Activated B cell treated with CpG ODN at 0.5 μM for 24 hours (primary cell): ENCODE measurements at regions not wholly inside any gene's neighbourhood (a gene's known extent, or its start where the extent isn't known, plus 50 kb on each side); places are given as distances from the start of the nearest gene placed in this dataset.

Experiments
- ATAC-seq: fragments of 200-7000 bp; cut with Tn5 transposase; one replicate; pipeline ENCODE4 v1.10.0; 2021; ENCODE audit warnings: low read depth, mild to moderate bottlenecking, moderate library complexity
- CTCF ChIA-PET: fragments of 350-600 bp; sonication (Branson Sonifier 250); formaldehyde crosslinking; loops from one replicate; lab custom pipeline; 2021; ENCODE audit warnings: antibody characterized with exemption; lab: Charles Lee
- POLR2A ChIA-PET: fragments of 350-600 bp; sonication (Branson Sonifier 250); formaldehyde crosslinking; loops from one replicate; lab custom pipeline; 2021; ENCODE audit warnings: antibody characterized with exemption; lab: Charles Lee
- DNase-seq: peaks from one replicate; pipeline ENCODE4 v3.0.0; 2022
- H3K27ac Mint-ChIP-seq: one replicate; pipeline ENCODE4 v1.8.0; 2020; ENCODE audit warnings: mixed read lengths
- H3K27me3 Mint-ChIP-seq: one replicate; pipeline ENCODE4 v1.8.0; 2021; ENCODE audit warnings: mixed read lengths
- H3K36me3 Mint-ChIP-seq: one replicate; pipeline ENCODE4 v1.8.0; 2021; ENCODE audit warnings: low read depth, mixed read lengths
- H3K4me1 Mint-ChIP-seq: one replicate; pipeline ENCODE4 v1.8.0; 2021; ENCODE audit warnings: mixed read lengths
- H3K4me3 Mint-ChIP-seq: one replicate; pipeline ENCODE4 v1.8.0; 2020; ENCODE audit warnings: mild to moderate bottlenecking, mixed read lengths
- H3K9me3 Mint-ChIP-seq: one replicate; pipeline ENCODE4 v1.8.0; 2020; ENCODE audit warnings: mixed read lengths
- intact Hi-C: fragments of 100-400 bp; cut with micrococcal nuclease; formaldehyde crosslinking; loops from one replicate; pipeline ENCODE4 v1.15.1; 2024
- TF ChIP-seq, protein P1 (sequence below): fragments of 200-600 bp; IDR thresholded peaks from one replicate; pipeline ENCODE4 v1.8.0; 2022; ENCODE audit warnings: antibody characterized with exemption, mild to moderate bottlenecking

DNA sequence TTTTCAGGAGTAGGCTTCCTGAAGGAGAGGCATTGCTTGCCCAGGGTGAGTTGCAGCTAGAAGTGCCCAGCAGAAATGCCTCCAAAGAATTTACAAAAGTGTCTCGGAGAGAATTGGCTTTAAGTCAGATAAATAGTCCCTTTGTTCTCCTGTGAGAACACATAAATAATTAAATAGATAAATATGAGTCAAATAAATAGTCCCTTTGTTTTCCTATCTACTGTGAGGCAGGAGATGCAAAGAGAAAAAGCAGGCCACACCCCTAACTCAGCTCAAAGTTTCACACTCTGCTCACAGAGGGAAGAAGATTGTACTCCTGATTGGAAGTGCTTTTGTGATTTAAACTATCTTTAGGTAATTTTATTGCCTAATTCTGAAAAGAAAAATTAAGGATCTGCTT, 180.7 kb upstream of the PRSS16 start:
- TF ChIP-seq, protein P1, sequence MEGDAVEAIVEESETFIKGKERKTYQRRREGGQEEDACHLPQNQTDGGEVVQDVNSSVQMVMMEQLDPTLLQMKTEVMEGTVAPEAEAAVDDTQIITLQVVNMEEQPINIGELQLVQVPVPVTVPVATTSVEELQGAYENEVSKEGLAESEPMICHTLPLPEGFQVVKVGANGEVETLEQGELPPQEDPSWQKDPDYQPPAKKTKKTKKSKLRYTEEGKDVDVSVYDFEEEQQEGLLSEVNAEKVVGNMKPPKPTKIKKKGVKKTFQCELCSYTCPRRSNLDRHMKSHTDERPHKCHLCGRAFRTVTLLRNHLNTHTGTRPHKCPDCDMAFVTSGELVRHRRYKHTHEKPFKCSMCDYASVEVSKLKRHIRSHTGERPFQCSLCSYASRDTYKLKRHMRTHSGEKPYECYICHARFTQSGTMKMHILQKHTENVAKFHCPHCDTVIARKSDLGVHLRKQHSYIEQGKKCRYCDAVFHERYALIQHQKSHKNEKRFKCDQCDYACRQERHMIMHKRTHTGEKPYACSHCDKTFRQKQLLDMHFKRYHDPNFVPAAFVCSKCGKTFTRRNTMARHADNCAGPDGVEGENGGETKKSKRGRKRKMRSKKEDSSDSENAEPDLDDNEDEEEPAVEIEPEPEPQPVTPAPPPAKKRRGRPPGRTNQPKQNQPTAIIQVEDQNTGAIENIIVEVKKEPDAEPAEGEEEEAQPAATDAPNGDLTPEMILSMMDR: no peak
- no peaks in the 10 kb centered on the region for H3K9me3 Mint-ChIP-seq
- POLR2A ChIA-PET: interaction anchor here (0.6 kb wide), 1 partner anchor 137 kb away, joined by 6 read pairs; no protein-coding TSS in a partner anchor
- ATAC-seq: no peak
- no peak overlapping the region for H3K27ac Mint-ChIP-seq
- CTCF ChIA-PET: no interaction called here
- intact Hi-C loops: no loop called here
- no peaks in the 10 kb centered on the region for H3K4me1 Mint-ChIP-seq
- H3K27me3 Mint-ChIP-seq: peaks cover 22% of the 10 kb centered on the region
- no peaks in the 10 kb centered on the region for H3K36me3 Mint-ChIP-seq
- H3K4me3 Mint-ChIP-seq: no peak overlapping the region
- no peak for DNase-seq

DNA sequence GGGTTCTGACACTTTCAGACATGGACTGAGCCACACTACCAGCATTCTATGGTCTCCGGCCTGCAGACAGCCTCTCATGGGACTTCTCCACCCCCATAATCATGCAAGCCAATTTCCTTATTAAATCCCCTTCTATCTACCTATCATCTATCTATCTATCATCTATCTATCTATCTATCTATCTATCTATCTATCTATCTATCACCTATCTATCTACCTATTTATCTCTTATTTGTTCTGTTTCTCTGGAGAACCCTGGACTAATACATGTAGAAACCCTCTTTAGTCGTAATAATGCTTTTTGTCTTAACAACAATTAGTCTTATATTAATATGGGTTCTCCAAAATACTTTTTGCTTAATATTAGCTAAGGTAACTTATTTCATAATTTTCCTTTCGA, 174.1 kb upstream of the PRSS16 start:
- Mint-ChIP-seq H3K9me3 (no peaks in the 10 kb centered on the region), H3K36me3 (no peaks in the 10 kb centered on the region), H3K27ac (no peak overlapping the region), H3K4me1 (peaks cover under 1% of the 10 kb centered on the region), H3K4me3 (no peak overlapping the region), H3K27me3 (peaks cover 39% of the 10 kb centered on the region)
- TF ChIP-seq, protein P1: no peak
- ChIA-PET POLR2A (no interaction called here), CTCF (no interaction called here)
- ATAC-seq (no peak), DNase-seq (no peak)
- intact Hi-C loops: no loop called here

DNA sequence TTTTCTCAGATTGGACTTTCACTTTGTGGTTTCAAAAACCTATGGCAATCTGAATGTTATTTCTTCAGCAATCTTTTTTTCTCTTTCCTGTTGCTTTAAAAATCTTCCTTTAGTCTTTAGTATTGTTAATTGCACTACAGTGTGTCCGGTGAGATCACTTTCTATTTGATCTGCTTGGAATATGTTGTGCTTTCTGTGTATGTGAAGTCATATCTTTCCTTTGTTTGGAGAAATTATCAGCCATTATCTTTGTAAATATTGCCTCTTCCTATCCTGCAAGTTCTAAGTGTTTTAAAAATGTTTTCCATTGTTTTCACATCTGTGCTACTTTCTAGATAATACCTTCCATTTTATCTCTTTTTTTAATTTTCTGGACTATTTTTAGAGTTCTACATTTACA, 171.4 kb upstream of the PRSS16 start:
- no peaks in the 10 kb centered on the region for H3K36me3 Mint-ChIP-seq
- CTCF ChIA-PET: no interaction called here
- TF ChIP-seq, protein P1: no peak
- no peaks in the 10 kb centered on the region for H3K9me3 Mint-ChIP-seq
- intact Hi-C loops: no loop called here
- H3K27ac Mint-ChIP-seq: no peak overlapping the region
- POLR2A ChIA-PET: no interaction called here
- peaks cover 6% of the 10 kb centered on the region for H3K4me1 Mint-ChIP-seq
- peaks cover 37% of the 10 kb centered on the region for H3K27me3 Mint-ChIP-seq
- DNase-seq (no peak), ATAC-seq (no peak)
- no peak overlapping the region for H3K4me3 Mint-ChIP-seq

DNA sequence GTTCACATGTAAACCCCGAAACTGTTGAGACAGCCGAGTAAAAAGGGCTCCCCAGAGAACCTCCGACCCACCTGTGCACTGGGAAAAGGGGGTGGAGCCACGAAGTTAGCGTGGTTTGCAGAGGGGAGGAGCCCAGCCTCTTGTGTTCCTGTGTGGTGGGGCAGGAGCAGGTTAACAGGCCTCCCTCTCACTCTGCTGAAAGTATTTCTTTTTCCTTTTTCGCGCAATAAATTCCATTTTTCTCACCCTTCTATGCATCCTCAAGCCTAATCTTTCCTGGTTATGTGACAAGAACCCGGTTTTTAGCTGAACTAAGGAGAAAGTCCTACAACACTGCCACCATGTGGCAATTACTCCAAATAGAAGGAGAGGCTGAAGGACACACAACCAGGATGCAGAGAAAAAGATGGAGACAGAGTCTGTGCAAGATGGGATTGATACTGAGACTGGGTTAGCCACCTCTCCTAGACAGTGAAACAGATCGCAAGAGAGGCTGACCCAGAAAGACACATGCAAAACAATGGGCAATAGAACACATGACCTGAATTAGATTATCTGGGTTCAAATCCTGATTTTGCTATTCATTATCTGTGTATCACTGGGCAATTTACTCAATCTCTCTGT, 168.7 kb upstream of the PRSS16 start:
- H3K27me3 Mint-ChIP-seq: peaks cover 46% of the 10 kb centered on the region
- POLR2A ChIA-PET: no interaction called here
- no peak for DNase-seq

DNA sequence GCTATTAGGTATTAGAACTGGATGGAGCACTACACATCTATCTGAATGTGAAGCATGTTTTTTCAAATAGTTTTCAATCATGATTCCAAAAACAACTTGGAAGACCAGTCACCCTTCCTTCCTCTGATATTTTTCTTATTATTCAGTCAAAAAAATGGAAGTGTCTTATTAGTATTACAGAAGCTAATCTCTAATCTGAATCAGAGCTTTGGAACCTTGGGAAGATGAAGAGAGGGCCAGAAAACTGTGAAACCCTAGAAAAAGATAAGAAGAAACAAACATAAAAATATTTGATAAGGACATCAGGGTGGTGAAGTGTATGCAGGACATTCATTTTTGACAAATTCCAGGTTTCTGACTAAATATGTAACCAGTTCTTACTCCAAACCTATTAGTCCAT, 166.3 kb upstream of the PRSS16 start:
- H3K4me1 Mint-ChIP-seq: peaks cover 6% of the 10 kb centered on the region
- ATAC-seq: no peak
- peaks cover 47% of the 10 kb centered on the region for H3K27me3 Mint-ChIP-seq
- no peaks in the 10 kb centered on the region for H3K36me3 Mint-ChIP-seq
- ChIA-PET POLR2A (interaction anchor here (0.5 kb wide), 2 partner anchors 70 to 890 kb away, joined by 3 to 4 read pairs; no protein-coding TSS in a partner anchor), CTCF (no interaction called here)
- no peak overlapping the region for H3K27ac Mint-ChIP-seq
- intact Hi-C loops: no loop called here
- H3K4me3 Mint-ChIP-seq: no peak overlapping the region
- H3K9me3 Mint-ChIP-seq: no peaks in the 10 kb centered on the region
- DNase-seq: no peak
- TF ChIP-seq, protein P1: no peak

More for the DNA sequence above, 168.7 kb upstream of the PRSS16 start:
- peak overlapping the region; percentile 61 for H3K4me3 Mint-ChIP-seq
- H3K4me1 Mint-ChIP-seq: peaks cover 6% of the 10 kb centered on the region
- H3K9me3 Mint-ChIP-seq: no peaks in the 10 kb centered on the region
- CTCF ChIA-PET: interaction anchor here (0.8 to 2.3 kb wide), 3 partner anchors 9 to 506 kb away, joined by 3 to 13 read pairs (median 3); no protein-coding TSS in a partner anchor
- peak; percentile 65 for ATAC-seq
- intact Hi-C loops: loop anchor here (1.0 kb wide), 3 partner anchors 472 to 904 kb away; no protein-coding TSS in a partner anchor
- TF ChIP-seq, protein P1: no peak
- no peaks in the 10 kb centered on the region for H3K36me3 Mint-ChIP-seq
- H3K27ac Mint-ChIP-seq: no peak overlapping the region
